ENCODE measurements at regions not wholly inside any gene's neighbourhood (a gene's known extent, or its start where the extent isn't known, plus 50 kb on each side); places are given as distances from the start of the nearest gene placed in this dataset.

GRCh38 chr4:108556588-108557200, 63.7 kb upstream of the RPL34 start:
- DNase-seq: no peak
- TF ChIP-seq, protein P1, sequence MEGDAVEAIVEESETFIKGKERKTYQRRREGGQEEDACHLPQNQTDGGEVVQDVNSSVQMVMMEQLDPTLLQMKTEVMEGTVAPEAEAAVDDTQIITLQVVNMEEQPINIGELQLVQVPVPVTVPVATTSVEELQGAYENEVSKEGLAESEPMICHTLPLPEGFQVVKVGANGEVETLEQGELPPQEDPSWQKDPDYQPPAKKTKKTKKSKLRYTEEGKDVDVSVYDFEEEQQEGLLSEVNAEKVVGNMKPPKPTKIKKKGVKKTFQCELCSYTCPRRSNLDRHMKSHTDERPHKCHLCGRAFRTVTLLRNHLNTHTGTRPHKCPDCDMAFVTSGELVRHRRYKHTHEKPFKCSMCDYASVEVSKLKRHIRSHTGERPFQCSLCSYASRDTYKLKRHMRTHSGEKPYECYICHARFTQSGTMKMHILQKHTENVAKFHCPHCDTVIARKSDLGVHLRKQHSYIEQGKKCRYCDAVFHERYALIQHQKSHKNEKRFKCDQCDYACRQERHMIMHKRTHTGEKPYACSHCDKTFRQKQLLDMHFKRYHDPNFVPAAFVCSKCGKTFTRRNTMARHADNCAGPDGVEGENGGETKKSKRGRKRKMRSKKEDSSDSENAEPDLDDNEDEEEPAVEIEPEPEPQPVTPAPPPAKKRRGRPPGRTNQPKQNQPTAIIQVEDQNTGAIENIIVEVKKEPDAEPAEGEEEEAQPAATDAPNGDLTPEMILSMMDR (IDR thresholded peaks at IDR 0.05; ENCODE audit: partially characterized antibody, unreplicated experiment): no peak
- H3K4me3 Mint-ChIP-seq (ENCODE audit: unreplicated experiment): no peak overlapping the region
- H3K9me3 Mint-ChIP-seq (ENCODE audit: unreplicated experiment): peaks cover 3% of the 10 kb centered on the region
- no peaks in the 10 kb centered on the region for H3K27me3 Mint-ChIP-seq (ENCODE audit: unreplicated experiment)
- H3K27ac Mint-ChIP-seq (ENCODE audit: unreplicated experiment): no peak overlapping the region
- H3K4me1 Mint-ChIP-seq (ENCODE audit: low read depth, unreplicated experiment): no peaks in the 10 kb centered on the region
- no peaks in the 10 kb centered on the region for H3K36me3 Mint-ChIP-seq (ENCODE audit: unreplicated experiment)

- H3K36me3 Mint-ChIP-seq (ENCODE audit: unreplicated experiment): no peaks in the 10 kb centered on the region
- no peaks in the 10 kb centered on the region for H3K4me1 Mint-ChIP-seq (ENCODE audit: low read depth, unreplicated experiment)
- H3K9me3 Mint-ChIP-seq (ENCODE audit: unreplicated experiment): peaks cover 3% of the 10 kb centered on the region
- DNase-seq: no peak
- TF ChIP-seq, protein P1 (IDR thresholded peaks at IDR 0.05; ENCODE audit: partially characterized antibody, unreplicated experiment): no peak
- no peaks in the 10 kb centered on the region for H3K27me3 Mint-ChIP-seq (ENCODE audit: unreplicated experiment)
- no peak overlapping the region for H3K4me3 Mint-ChIP-seq (ENCODE audit: unreplicated experiment)
- H3K27ac Mint-ChIP-seq (ENCODE audit: unreplicated experiment): no peak overlapping the region
Measured at GRCh38 chr4:108556166-108556565, 64.2 kb upstream of the RPL34 start.

DNA sequence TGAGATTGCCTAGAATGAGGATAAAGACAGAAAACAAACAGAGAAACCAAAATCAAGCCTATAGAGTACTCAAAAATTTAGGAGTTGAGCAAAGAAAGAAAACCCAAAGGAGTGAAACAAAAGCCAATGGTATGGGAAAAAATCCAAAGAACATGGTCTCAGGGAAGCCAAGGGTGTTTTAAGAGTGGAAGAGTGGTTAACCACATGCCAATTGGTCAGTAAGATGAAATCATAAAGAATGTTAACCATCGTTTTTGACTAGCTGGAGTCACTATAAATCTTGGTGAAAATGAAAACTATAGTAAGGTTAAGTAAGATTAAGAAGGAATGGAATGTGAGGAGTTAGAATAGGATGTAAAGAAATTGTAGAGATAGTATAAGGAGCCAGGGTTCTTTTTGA, 64.7 kb upstream of the RPL34 start:
- Mint-ChIP-seq H3K4me3 (ENCODE audit: unreplicated experiment) (no peak overlapping the region), H3K4me1 (ENCODE audit: low read depth, unreplicated experiment) (no peaks in the 10 kb centered on the region), H3K27me3 (ENCODE audit: unreplicated experiment) (no peaks in the 10 kb centered on the region), H3K36me3 (ENCODE audit: unreplicated experiment) (no peaks in the 10 kb centered on the region), H3K27ac (ENCODE audit: unreplicated experiment) (no peak overlapping the region), H3K9me3 (ENCODE audit: unreplicated experiment) (peaks cover 3% of the 10 kb centered on the region)
- DNase-seq: no peak
- TF ChIP-seq, protein P1 (IDR thresholded peaks at IDR 0.05; ENCODE audit: partially characterized antibody, unreplicated experiment): no peak

DNA sequence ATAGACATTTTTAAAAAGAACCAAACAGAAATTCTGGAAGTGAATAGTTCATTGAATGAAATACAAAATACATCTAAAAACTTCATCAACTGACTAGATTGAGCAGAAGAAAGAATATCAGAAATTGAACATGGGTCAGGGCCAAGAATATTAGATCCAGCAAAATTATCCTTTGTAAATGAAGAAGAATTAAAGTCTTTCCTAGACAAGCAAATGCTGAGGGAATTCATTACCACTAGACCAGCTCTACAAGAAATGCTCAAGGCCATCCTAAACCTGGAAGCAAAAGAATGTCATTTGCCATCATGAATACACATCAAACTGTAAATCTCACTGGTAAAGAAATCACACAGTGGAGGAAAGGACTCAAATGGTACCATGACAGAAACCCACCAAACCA, 72.7 kb upstream of the RPL34 start:
- H3K4me1 Mint-ChIP-seq (ENCODE audit: low read depth, unreplicated experiment): no peaks in the 10 kb centered on the region
- no peak overlapping the region for H3K27ac Mint-ChIP-seq (ENCODE audit: unreplicated experiment)
- H3K27me3 Mint-ChIP-seq (ENCODE audit: unreplicated experiment): no peaks in the 10 kb centered on the region
- H3K4me3 Mint-ChIP-seq (ENCODE audit: unreplicated experiment): no peak overlapping the region
- no peak for DNase-seq
- TF ChIP-seq, protein P1 (IDR thresholded peaks at IDR 0.05; ENCODE audit: partially characterized antibody, unreplicated experiment): no peak
- H3K9me3 Mint-ChIP-seq (ENCODE audit: unreplicated experiment): peaks cover 1% of the 10 kb centered on the region
- H3K36me3 Mint-ChIP-seq (ENCODE audit: unreplicated experiment): peaks cover 9% of the 10 kb centered on the region

- Mint-ChIP-seq H3K4me1 (ENCODE audit: low read depth, unreplicated experiment) (no peaks in the 10 kb centered on the region), H3K4me3 (ENCODE audit: unreplicated experiment) (no peak overlapping the region), H3K9me3 (ENCODE audit: unreplicated experiment) (peaks cover 1% of the 10 kb centered on the region), H3K27me3 (ENCODE audit: unreplicated experiment) (no peaks in the 10 kb centered on the region), H3K27ac (ENCODE audit: unreplicated experiment) (no peak overlapping the region), H3K36me3 (ENCODE audit: unreplicated experiment) (peaks cover 9% of the 10 kb centered on the region)
- TF ChIP-seq, protein P1 (IDR thresholded peaks at IDR 0.05; ENCODE audit: partially characterized antibody, unreplicated experiment): no peak
- DNase-seq: no peak
Measured at GRCh38 chr4:108546728-108547127, 73.6 kb upstream of the RPL34 start.
